ENCODE measurements at regions not wholly inside any gene's neighbourhood (a gene's known extent, or its start where the extent isn't known, plus 50 kb on each side); places are given as distances from the start of the nearest gene placed in this dataset.

DNA sequence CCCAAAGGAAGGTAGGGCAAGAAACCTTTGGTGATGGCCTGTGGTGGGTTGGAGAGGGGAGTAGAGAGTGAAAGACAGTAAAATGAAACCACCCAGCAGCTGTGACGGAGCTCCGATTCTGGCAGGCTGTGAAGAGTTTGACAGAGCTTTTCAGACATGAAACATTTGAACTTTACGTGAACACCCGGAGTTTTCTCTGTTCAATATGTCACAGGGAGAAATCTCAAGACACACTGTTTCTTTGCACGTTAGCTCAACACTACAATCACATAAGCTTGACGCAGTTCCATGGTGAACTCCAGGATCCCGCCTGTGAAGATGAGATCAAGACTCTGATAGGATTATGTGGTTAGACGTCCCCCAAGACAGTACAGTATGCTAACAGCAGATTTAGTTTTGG, 79.6 kb upstream of the CDH11 start:
- Histone ChIP-seq H3K27me3 (ENCODE audit: control insufficient read depth, insufficient read depth, low read length) (no peaks in the 10 kb centered on the region), H3K4me1 (ENCODE audit: control insufficient read depth, extremely low read depth, insufficient read depth, low read length) (peaks cover 3% of the 10 kb centered on the region), H3K36me3 (ENCODE audit: control insufficient read depth, insufficient read depth, low read length) (no peaks in the 10 kb centered on the region), H3K9ac (ENCODE audit: insufficient read depth, low read length) (no peak overlapping the region), H2AFZ (ENCODE audit: low read length) (peak overlapping the region; percentile 72), H3K4me3 (replicated peaks in 1 of 4; ENCODE audit: control extremely low read depth in 1 of 4, insufficient read depth in 1 of 4, low read depth in 3 of 4, low read length in 4 of 4) (peak overlapping the region; percentile 14 to 33 (median 18)), H4K20me1 (ENCODE audit: control insufficient read depth, extremely low read depth, insufficient read depth, low read length) (no peaks in the 10 kb centered on the region), H3K79me2 (ENCODE audit: control insufficient read depth, insufficient read depth, low read length) (no peaks in the 10 kb centered on the region), H3K9me3 (ENCODE audit: control insufficient read depth, insufficient read depth, low read depth, low read length) (no peaks in the 10 kb centered on the region), H3K4me2 (ENCODE audit: extremely low read depth, insufficient read depth, low read length) (peak overlapping the region; percentile 69), H3K27ac (ENCODE audit: insufficient read depth, low read length) (peak overlapping the region; percentile 35)
- TF ChIP-seq, protein P1, sequence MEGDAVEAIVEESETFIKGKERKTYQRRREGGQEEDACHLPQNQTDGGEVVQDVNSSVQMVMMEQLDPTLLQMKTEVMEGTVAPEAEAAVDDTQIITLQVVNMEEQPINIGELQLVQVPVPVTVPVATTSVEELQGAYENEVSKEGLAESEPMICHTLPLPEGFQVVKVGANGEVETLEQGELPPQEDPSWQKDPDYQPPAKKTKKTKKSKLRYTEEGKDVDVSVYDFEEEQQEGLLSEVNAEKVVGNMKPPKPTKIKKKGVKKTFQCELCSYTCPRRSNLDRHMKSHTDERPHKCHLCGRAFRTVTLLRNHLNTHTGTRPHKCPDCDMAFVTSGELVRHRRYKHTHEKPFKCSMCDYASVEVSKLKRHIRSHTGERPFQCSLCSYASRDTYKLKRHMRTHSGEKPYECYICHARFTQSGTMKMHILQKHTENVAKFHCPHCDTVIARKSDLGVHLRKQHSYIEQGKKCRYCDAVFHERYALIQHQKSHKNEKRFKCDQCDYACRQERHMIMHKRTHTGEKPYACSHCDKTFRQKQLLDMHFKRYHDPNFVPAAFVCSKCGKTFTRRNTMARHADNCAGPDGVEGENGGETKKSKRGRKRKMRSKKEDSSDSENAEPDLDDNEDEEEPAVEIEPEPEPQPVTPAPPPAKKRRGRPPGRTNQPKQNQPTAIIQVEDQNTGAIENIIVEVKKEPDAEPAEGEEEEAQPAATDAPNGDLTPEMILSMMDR (conservative IDR thresholded peaks at IDR 0.05 in 1 of 2, IDR thresholded peaks at IDR 0.05 in 1 of 2; ENCODE audit: low read depth in 1 of 2, low read length in 2 of 2), result no peak
- TF ChIP-seq EZH2 (IDR thresholded peaks at IDR 0.05; ENCODE audit: low read length, missing control alignments), result no peak
- DNase-seq (ENCODE audit: low read depth in 2 of 2), result peak in 1 of 2 donors; percentile 49

GRCh38 chr16:65200857-65201256, 79.0 kb upstream of the CDH11 start:
- Histone ChIP-seq H3K9me3 (ENCODE audit: control insufficient read depth, insufficient read depth, low read depth, low read length) (no peaks in the 10 kb centered on the region), H2AFZ (ENCODE audit: low read length) (no peak overlapping the region), H4K20me1 (ENCODE audit: control insufficient read depth, extremely low read depth, insufficient read depth, low read length) (no peaks in the 10 kb centered on the region), H3K79me2 (ENCODE audit: control insufficient read depth, insufficient read depth, low read length) (no peaks in the 10 kb centered on the region), H3K4me1 (ENCODE audit: control insufficient read depth, extremely low read depth, insufficient read depth, low read length) (peaks cover 3% of the 10 kb centered on the region), H3K9ac (ENCODE audit: insufficient read depth, low read length) (no peak overlapping the region), H3K4me3 (replicated peaks in 1 of 4; ENCODE audit: control extremely low read depth in 1 of 4, insufficient read depth in 1 of 4, low read depth in 3 of 4, low read length in 4 of 4) (no peak overlapping the region), H3K27ac (ENCODE audit: insufficient read depth, low read length) (no peak overlapping the region), H3K4me2 (ENCODE audit: extremely low read depth, insufficient read depth, low read length) (no peak overlapping the region), H3K36me3 (ENCODE audit: control insufficient read depth, insufficient read depth, low read length) (no peaks in the 10 kb centered on the region), H3K27me3 (ENCODE audit: control insufficient read depth, insufficient read depth, low read length) (no peaks in the 10 kb centered on the region)
- DNase-seq (ENCODE audit: low read depth in 2 of 2), result peak; percentile 6 to 56
- TF ChIP-seq, protein P1 (conservative IDR thresholded peaks at IDR 0.05 in 1 of 2, IDR thresholded peaks at IDR 0.05 in 1 of 2; ENCODE audit: low read depth in 1 of 2, low read length in 2 of 2), result no peak
- TF ChIP-seq EZH2 (IDR thresholded peaks at IDR 0.05; ENCODE audit: low read length, missing control alignments), result no peak

- no peaks in the 10 kb centered on the region for H3K36me3 ChIP-seq (ENCODE audit: control insufficient read depth, insufficient read depth, low read length)
- no peak overlapping the region for H3K4me3 ChIP-seq (replicated peaks in 1 of 4; ENCODE audit: control extremely low read depth in 1 of 4, insufficient read depth in 1 of 4, low read depth in 3 of 4, low read length in 4 of 4)
- no peak for TF ChIP-seq EZH2 (IDR thresholded peaks at IDR 0.05; ENCODE audit: low read length, missing control alignments)
- TF ChIP-seq, protein P1 (conservative IDR thresholded peaks at IDR 0.05 in 1 of 2, IDR thresholded peaks at IDR 0.05 in 1 of 2; ENCODE audit: low read depth in 1 of 2, low read length in 2 of 2), result no peak
- H4K20me1 ChIP-seq (ENCODE audit: control insufficient read depth, extremely low read depth, insufficient read depth, low read length), result no peaks in the 10 kb centered on the region
- H3K79me2 ChIP-seq (ENCODE audit: control insufficient read depth, insufficient read depth, low read length), result no peaks in the 10 kb centered on the region
- H3K4me1 ChIP-seq (ENCODE audit: control insufficient read depth, extremely low read depth, insufficient read depth, low read length), result peaks cover 3% of the 10 kb centered on the region
- no peak overlapping the region for H3K4me2 ChIP-seq (ENCODE audit: extremely low read depth, insufficient read depth, low read length)
- no peaks in the 10 kb centered on the region for H3K9me3 ChIP-seq (ENCODE audit: control insufficient read depth, insufficient read depth, low read depth, low read length)
- no peak overlapping the region for H3K27ac ChIP-seq (ENCODE audit: insufficient read depth, low read length)
- no peaks in the 10 kb centered on the region for H3K27me3 ChIP-seq (ENCODE audit: control insufficient read depth, insufficient read depth, low read length)
- H2AFZ ChIP-seq (ENCODE audit: low read length), result no peak overlapping the region
- no peak for DNase-seq (ENCODE audit: low read depth in 2 of 2)
- H3K9ac ChIP-seq (ENCODE audit: insufficient read depth, low read length), result no peak overlapping the region
Measured at GRCh38 chr16:65200156-65200773, 78.4 kb upstream of the CDH11 start.
